ENCODE measurements at regions not wholly inside any gene's neighbourhood (a gene's known extent, or its start where the extent isn't known, plus 50 kb on each side); places are given as distances from the start of the nearest gene placed in this dataset.

GRCh38 chr18:60891936-60892335 is 441.3 kb upstream of the CDH20 start:
- H3K27ac ChIP-seq = no peak overlapping the region

GRCh38 chr18:60892441-60892840 is 440.8 kb upstream of the CDH20 start:
- TF ChIP-seq CTCF (IDR thresholded peaks at IDR 0.05) (no peak), ZFX (IDR thresholded peaks at IDR 0.05; ENCODE audit: borderline replicate concordance) (no peak)
- H3K27ac ChIP-seq = no peak overlapping the region

More at GRCh38 chr18:60891936-60892335, 441.3 kb upstream of the CDH20 start:
- no peak for TF ChIP-seq CTCF (IDR thresholded peaks at IDR 0.05)
- no peak for TF ChIP-seq ZFX (IDR thresholded peaks at IDR 0.05; ENCODE audit: borderline replicate concordance)

- TF ChIP-seq CTCF (IDR thresholded peaks at IDR 0.05) (no peak), ZFX (IDR thresholded peaks at IDR 0.05; ENCODE audit: borderline replicate concordance) (no peak)
- H3K27ac ChIP-seq = peak overlapping the region; percentile 35; the same call in 1 of the 2 replicates
These were observed 440.4 kb upstream of the CDH20 start for GRCh38 chr18:60892855-60893254.

- TF ChIP-seq CTCF (IDR thresholded peaks at IDR 0.05) (no peak), ZFX (IDR thresholded peaks at IDR 0.05; ENCODE audit: borderline replicate concordance) (no peak)
- H3K27ac ChIP-seq = peak overlapping the region; percentile 35
These were observed 439.7 kb upstream of the CDH20 start for GRCh38 chr18:60893355-60894097.

GRCh38 chr18:60894254-60894945 is 438.8 kb upstream of the CDH20 start:
- H3K27ac ChIP-seq = peak overlapping the region; percentile 35
- TF ChIP-seq ZFX (IDR thresholded peaks at IDR 0.05; ENCODE audit: borderline replicate concordance) (no peak), CTCF (IDR thresholded peaks at IDR 0.05) (no peak)

- peak overlapping the region; percentile 35; the same call in 1 of the 2 replicates for H3K27ac ChIP-seq
- TF ChIP-seq ZFX (IDR thresholded peaks at IDR 0.05; ENCODE audit: borderline replicate concordance) (no peak), CTCF (IDR thresholded peaks at IDR 0.05) (no peak)
These were observed 438.0 kb upstream of the CDH20 start for GRCh38 chr18:60895181-60895580.

GRCh38 chr18:60898111-60898510 is 435.1 kb upstream of the CDH20 start:
- no peak for TF ChIP-seq ZFX (IDR thresholded peaks at IDR 0.05; ENCODE audit: borderline replicate concordance)
- TF ChIP-seq CTCF (IDR thresholded peaks at IDR 0.05) = no peak
- no peak overlapping the region for H3K27ac ChIP-seq
